Astrocyte of the spinal cord (primary cell): ENCODE measurements at regions not wholly inside any gene's neighbourhood (a gene's known extent, or its start where the extent isn't known, plus 50 kb on each side); places are given as distances from the start of the nearest gene placed in this dataset.

Experiments
- DNase-seq: peaks from one replicate; pipeline ENCODE4 v3.0.0; 2011; ENCODE audit warnings: low read depth, low spot score
- H3K4me3 ChIP-seq: 2 replicates; pipeline ENCODE4 v1.5.1; 2011; ENCODE audit warnings: low read depth, mild to moderate bottlenecking, low read length, moderate library complexity
- CTCF ChIP-seq: IDR thresholded peaks from 2 replicates; pipeline ENCODE4 v1.5.1; 2012; ENCODE audit warnings: low read depth, mild to moderate bottlenecking, low read length, inconsistent platforms
- in situ Hi-C: cut with HindIII; loops from 2 replicates; pipeline ENCODE4 v1.10.0; 2017; ENCODE audit warnings: low sequenced_read_pairs

- no peak for TF ChIP-seq CTCF
- no peak overlapping the region for H3K4me3 ChIP-seq
- peak; percentile 26 for DNase-seq
- in situ Hi-C loops = no loop called here
Observed at GRCh38 chr1:115456441-115456961, 118.5 kb upstream of the NGF start.

GRCh38 chr1:115454837-115455511 lies 116.9 kb upstream of the NGF start:
- no peak overlapping the region for H3K4me3 ChIP-seq
- DNase-seq = peak; percentile 46
- TF ChIP-seq CTCF = no peak
- in situ Hi-C loops = no loop called here

GRCh38 chr1:115453666-115454065 lies 115.6 kb upstream of the NGF start:
- DNase-seq = no peak
- no peak for TF ChIP-seq CTCF
- no peak overlapping the region for H3K4me3 ChIP-seq
- in situ Hi-C loops = no loop called here

GRCh38 chr1:115452600-115453329 lies 114.7 kb upstream of the NGF start:
- in situ Hi-C loops = no loop called here
- no peak overlapping the region for H3K4me3 ChIP-seq
- TF ChIP-seq CTCF = no peak
- no peak for DNase-seq

GRCh38 chr1:115450501-115451040 lies 112.5 kb upstream of the NGF start:
- in situ Hi-C loops = no loop called here
- TF ChIP-seq CTCF = no peak
- H3K4me3 ChIP-seq = no peak overlapping the region
- DNase-seq = no peak

GRCh38 chr1:115448282-115449044 lies 110.4 kb upstream of the NGF start:
- no peak for DNase-seq
- no peak overlapping the region for H3K4me3 ChIP-seq
- TF ChIP-seq CTCF = no peak
- in situ Hi-C loops = no loop called here
